ENCODE measurements at regions not wholly inside any gene's neighbourhood (a gene's known extent, or its start where the extent isn't known, plus 50 kb on each side); places are given as distances from the start of the nearest gene placed in this dataset.

GRCh38 chr2:188853307-188853706 is 120.9 kb upstream of the COL3A1 start:
- DNase-seq, result no peak

GRCh38 chr2:188865681-188866080 is 108.5 kb upstream of the COL3A1 start:
- DNase-seq, result no peak

GRCh38 chr2:188869550-188869949 is 104.6 kb upstream of the COL3A1 start:
- no peak for DNase-seq

- DNase-seq, result no peak
These were observed 103.9 kb upstream of the COL3A1 start for GRCh38 chr2:188870289-188870688.

- no peak for DNase-seq
These were observed 99.1 kb upstream of the COL3A1 start for GRCh38 chr2:188875104-188875503.

- DNase-seq, result no peak
These were observed 95.5 kb upstream of the COL3A1 start for GRCh38 chr2:188878716-188879115.

GRCh38 chr2:188880740-188881139 is 93.4 kb upstream of the COL3A1 start:
- no peak for DNase-seq

- no peak for DNase-seq
These were observed 92.7 kb upstream of the COL3A1 start for GRCh38 chr2:188881434-188881833.

GRCh38 chr2:188884046-188884445 is 90.1 kb upstream of the COL3A1 start:
- no peak for DNase-seq

- no peak for DNase-seq
These were observed 89.7 kb upstream of the COL3A1 start for GRCh38 chr2:188884517-188884916.

GRCh38 chr2:188889187-188889586 is 85.0 kb upstream of the COL3A1 start:
- DNase-seq, result no peak

GRCh38 chr2:188890755-188891154 is 83.4 kb upstream of the COL3A1 start:
- no peak for DNase-seq

GRCh38 chr2:188892636-188893035 is 81.5 kb upstream of the COL3A1 start:
- DNase-seq, result no peak

GRCh38 chr2:188893972-188894371 is 80.2 kb upstream of the COL3A1 start:
- no peak for DNase-seq

GRCh38 chr2:188894979-188895378 is 79.2 kb upstream of the COL3A1 start:
- no peak for DNase-seq

- no peak for DNase-seq
These were observed 77.1 kb upstream of the COL3A1 start for GRCh38 chr2:188897096-188897495.

- no peak for DNase-seq
These were observed 75.9 kb upstream of the COL3A1 start for GRCh38 chr2:188898261-188898660.

- DNase-seq, result no peak
These were observed 71.2 kb upstream of the COL3A1 start for GRCh38 chr2:188902901-188903491.

GRCh38 chr2:188903740-188904139 is 70.4 kb upstream of the COL3A1 start:
- no peak for DNase-seq

- no peak for DNase-seq
These were observed 65.1 kb upstream of the COL3A1 start for GRCh38 chr2:188909036-188909435.

- no peak for DNase-seq
These were observed 57.4 kb upstream of the COL3A1 start for GRCh38 chr2:188916736-188917135.

- DNase-seq, result no peak
These were observed 56.5 kb upstream of the COL3A1 start for GRCh38 chr2:188917632-188918031.

- DNase-seq, result no peak
These were observed 54.3 kb upstream of the COL3A1 start for GRCh38 chr2:188919824-188920223.

GRCh38 chr2:188922191-188922590 is 52.0 kb upstream of the COL3A1 start:
- no peak for DNase-seq
